ENCODE measurements at regions not wholly inside any gene's neighbourhood (a gene's known extent, or its start where the extent isn't known, plus 50 kb on each side); places are given as distances from the start of the nearest gene placed in this dataset.

DNA sequence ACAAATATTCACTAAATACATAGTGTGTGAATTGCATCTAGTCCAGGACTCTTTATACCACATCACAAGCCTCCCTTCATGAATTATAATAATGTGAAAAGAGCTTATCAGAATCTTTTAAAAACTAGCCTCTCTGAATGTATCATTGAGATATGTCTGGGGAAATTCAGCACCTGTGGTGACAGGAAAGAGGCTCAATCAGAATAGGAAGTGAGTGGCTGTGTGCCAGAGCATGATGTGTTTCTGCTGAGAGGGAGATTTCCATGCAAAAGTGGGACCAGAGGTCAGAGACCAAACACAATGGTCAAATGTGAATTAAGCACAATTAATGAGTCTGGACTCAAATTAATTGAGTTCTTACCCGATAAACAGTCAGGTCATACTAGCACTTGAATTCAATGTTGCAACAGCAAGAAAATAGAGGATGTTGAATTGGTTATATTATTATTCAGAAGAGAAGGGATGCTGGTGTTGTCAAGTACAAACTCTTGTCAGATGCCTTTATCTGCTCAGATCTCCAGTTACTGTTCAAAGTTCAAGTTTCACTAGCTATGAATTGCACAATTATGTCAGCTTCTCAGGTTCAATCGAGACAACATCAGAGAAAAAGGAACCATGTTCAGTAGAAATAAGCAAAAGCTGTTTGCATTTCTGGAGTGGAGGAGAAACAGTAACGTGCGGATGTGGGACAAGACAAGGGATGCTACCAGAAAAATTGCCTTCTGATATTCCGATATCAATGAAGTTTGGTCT lies 226.2 kb downstream of the ZNF326 start:
- Histone ChIP-seq H3K4me3 (replicated peaks in 1 of 2; ENCODE audit: low read depth in 1 of 2, low read length in 2 of 2) (no peak overlapping the region), H3K9me3 (ENCODE audit: control insufficient read depth in 1 of 2, insufficient read depth in 1 of 2, low read depth in 1 of 2, low read length in 2 of 2) (no peaks in the 10 kb centered on the region), H3K27me3 (ENCODE audit: insufficient read depth, low read length) (peaks cover 9% of the 10 kb centered on the region), H3K9me2 (ENCODE audit: insufficient read depth) (no peaks in the 10 kb centered on the region), H3K4me2 (ENCODE audit: low read length) (no peak overlapping the region), H3K79me2 (ENCODE audit: insufficient read depth, low read length) (no peaks in the 10 kb centered on the region), H3K27ac (ENCODE audit: low read depth, low read length) (no peak overlapping the region), H3K36me3 (ENCODE audit: control insufficient read depth in 1 of 2, insufficient read depth in 2 of 2, low read length in 2 of 2) (no peaks in the 10 kb centered on the region), H4K20me1 (ENCODE audit: insufficient read depth) (no peaks in the 10 kb centered on the region), H2AFZ (ENCODE audit: low read depth, low read length, poor library complexity, severe bottlenecking) (no peak overlapping the region), H3K9ac (ENCODE audit: low read length) (no peak overlapping the region), H3K4me1 (ENCODE audit: control insufficient read depth in 1 of 2, insufficient read depth in 2 of 2, low read length in 2 of 2) (no peaks in the 10 kb centered on the region)
- TF ChIP-seq, protein P1, sequence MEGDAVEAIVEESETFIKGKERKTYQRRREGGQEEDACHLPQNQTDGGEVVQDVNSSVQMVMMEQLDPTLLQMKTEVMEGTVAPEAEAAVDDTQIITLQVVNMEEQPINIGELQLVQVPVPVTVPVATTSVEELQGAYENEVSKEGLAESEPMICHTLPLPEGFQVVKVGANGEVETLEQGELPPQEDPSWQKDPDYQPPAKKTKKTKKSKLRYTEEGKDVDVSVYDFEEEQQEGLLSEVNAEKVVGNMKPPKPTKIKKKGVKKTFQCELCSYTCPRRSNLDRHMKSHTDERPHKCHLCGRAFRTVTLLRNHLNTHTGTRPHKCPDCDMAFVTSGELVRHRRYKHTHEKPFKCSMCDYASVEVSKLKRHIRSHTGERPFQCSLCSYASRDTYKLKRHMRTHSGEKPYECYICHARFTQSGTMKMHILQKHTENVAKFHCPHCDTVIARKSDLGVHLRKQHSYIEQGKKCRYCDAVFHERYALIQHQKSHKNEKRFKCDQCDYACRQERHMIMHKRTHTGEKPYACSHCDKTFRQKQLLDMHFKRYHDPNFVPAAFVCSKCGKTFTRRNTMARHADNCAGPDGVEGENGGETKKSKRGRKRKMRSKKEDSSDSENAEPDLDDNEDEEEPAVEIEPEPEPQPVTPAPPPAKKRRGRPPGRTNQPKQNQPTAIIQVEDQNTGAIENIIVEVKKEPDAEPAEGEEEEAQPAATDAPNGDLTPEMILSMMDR (IDR thresholded peaks at IDR 0.05 in 2 of 3, conservative IDR thresholded peaks at IDR 0.05 in 1 of 3; ENCODE audit: borderline replicate concordance in 1 of 3, insufficient read depth in 1 of 3, low read depth in 2 of 3, low read length in 2 of 3): no peak
- no peak for TF ChIP-seq ZFX (IDR thresholded peaks at IDR 0.05)
- TF ChIP-seq, protein P2, sequence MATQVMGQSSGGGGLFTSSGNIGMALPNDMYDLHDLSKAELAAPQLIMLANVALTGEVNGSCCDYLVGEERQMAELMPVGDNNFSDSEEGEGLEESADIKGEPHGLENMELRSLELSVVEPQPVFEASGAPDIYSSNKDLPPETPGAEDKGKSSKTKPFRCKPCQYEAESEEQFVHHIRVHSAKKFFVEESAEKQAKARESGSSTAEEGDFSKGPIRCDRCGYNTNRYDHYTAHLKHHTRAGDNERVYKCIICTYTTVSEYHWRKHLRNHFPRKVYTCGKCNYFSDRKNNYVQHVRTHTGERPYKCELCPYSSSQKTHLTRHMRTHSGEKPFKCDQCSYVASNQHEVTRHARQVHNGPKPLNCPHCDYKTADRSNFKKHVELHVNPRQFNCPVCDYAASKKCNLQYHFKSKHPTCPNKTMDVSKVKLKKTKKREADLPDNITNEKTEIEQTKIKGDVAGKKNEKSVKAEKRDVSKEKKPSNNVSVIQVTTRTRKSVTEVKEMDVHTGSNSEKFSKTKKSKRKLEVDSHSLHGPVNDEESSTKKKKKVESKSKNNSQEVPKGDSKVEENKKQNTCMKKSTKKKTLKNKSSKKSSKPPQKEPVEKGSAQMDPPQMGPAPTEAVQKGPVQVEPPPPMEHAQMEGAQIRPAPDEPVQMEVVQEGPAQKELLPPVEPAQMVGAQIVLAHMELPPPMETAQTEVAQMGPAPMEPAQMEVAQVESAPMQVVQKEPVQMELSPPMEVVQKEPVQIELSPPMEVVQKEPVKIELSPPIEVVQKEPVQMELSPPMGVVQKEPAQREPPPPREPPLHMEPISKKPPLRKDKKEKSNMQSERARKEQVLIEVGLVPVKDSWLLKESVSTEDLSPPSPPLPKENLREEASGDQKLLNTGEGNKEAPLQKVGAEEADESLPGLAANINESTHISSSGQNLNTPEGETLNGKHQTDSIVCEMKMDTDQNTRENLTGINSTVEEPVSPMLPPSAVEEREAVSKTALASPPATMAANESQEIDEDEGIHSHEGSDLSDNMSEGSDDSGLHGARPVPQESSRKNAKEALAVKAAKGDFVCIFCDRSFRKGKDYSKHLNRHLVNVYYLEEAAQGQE (IDR thresholded peaks at IDR 0.05; ENCODE audit: low read depth): no peak
- no peak for TF ChIP-seq TCF7L2 (IDR thresholded peaks at IDR 0.05; ENCODE audit: borderline replicate concordance, extremely low read depth, insufficient read depth, insufficient read length)
- TF ChIP-seq, protein P3, sequence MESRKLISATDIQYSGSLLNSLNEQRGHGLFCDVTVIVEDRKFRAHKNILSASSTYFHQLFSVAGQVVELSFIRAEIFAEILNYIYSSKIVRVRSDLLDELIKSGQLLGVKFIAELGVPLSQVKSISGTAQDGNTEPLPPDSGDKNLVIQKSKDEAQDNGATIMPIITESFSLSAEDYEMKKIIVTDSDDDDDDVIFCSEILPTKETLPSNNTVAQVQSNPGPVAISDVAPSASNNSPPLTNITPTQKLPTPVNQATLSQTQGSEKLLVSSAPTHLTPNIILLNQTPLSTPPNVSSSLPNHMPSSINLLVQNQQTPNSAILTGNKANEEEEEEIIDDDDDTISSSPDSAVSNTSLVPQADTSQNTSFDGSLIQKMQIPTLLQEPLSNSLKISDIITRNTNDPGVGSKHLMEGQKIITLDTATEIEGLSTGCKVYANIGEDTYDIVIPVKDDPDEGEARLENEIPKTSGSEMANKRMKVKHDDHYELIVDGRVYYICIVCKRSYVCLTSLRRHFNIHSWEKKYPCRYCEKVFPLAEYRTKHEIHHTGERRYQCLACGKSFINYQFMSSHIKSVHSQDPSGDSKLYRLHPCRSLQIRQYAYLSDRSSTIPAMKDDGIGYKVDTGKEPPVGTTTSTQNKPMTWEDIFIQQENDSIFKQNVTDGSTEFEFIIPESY (IDR thresholded peaks at IDR 0.05; ENCODE audit: extremely low read depth, insufficient replicate concordance, low read length): no peak
- no peak for TF ChIP-seq ELF1 (IDR thresholded peaks at IDR 0.05; ENCODE audit: borderline replicate concordance, low read depth)
- no peak for TF ChIP-seq POLR2A (IDR thresholded peaks at IDR 0.05; ENCODE audit: borderline replicate concordance, extremely low read depth, insufficient read depth, insufficient read length)
- no peak for TF ChIP-seq RAD21 (IDR thresholded peaks at IDR 0.05; ENCODE audit: low read depth)
- no peak for TF ChIP-seq POLR2AphosphoS5 (IDR thresholded peaks at IDR 0.05; ENCODE audit: low read depth, low read length)
- TF ChIP-seq EZH2 (IDR thresholded peaks at IDR 0.05): no peak
- TF ChIP-seq ZNF274 (IDR thresholded peaks at IDR 0.05; ENCODE audit: low read depth, low read length): no peak
- TF ChIP-seq, protein P4, sequence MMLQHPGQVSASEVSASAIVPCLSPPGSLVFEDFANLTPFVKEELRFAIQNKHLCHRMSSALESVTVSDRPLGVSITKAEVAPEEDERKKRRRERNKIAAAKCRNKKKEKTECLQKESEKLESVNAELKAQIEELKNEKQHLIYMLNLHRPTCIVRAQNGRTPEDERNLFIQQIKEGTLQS (IDR thresholded peaks at IDR 0.05): no peak
- no peak for TF ChIP-seq CBX3 (IDR thresholded peaks at IDR 0.05; ENCODE audit: low read depth)
- TF ChIP-seq, protein P5, sequence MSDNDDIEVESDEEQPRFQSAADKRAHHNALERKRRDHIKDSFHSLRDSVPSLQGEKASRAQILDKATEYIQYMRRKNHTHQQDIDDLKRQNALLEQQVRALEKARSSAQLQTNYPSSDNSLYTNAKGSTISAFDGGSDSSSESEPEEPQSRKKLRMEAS (IDR thresholded peaks at IDR 0.05): no peak
- TF ChIP-seq EGR1 (IDR thresholded peaks at IDR 0.05; ENCODE audit: low read depth): no peak
- no peak for TF ChIP-seq EZH2phosphoT487 (IDR thresholded peaks at IDR 0.05; ENCODE audit: borderline replicate concordance)
- no peak for TF ChIP-seq JUND (IDR thresholded peaks at IDR 0.05)
- TF ChIP-seq SP1 (IDR thresholded peaks at IDR 0.05; ENCODE audit: low read depth): no peak
- ChIA-PET POLR2A (interaction anchor here (0.6 kb wide), 1 partner anchor 9 kb away, joined by 3 read pairs; no protein-coding TSS in a partner anchor), CTCF (no interaction called here), RAD21 (ENCODE audit: low non-redundant PET in 1 of 2, low total read pairs in 2 of 2, uncharacterized antibody in 2 of 2, unreplicated experiment in 2 of 2) (no interaction called here)
- no peak for DNase-seq (ENCODE audit: low read depth, low spot score)
- intact Hi-C loops (cut with micrococcal nuclease): no loop called here
- no TSS peak for BruUV-seq (replicated peaks)
- no peak for ATAC-seq
